Activated CD4-positive, alpha-beta T cell treated with anti-CD3 and anti-CD28 coated beads, Interleukin-2, amount 10 ng/mL, durations not matched to agents 7 days and 5 days (primary cell): ENCODE measurements at regions not wholly inside any gene's neighbourhood (a gene's known extent, or its start where the extent isn't known, plus 50 kb on each side); places are given as distances from the start of the nearest gene placed in this dataset.
"Not testable (repeated sequence)": the region's sequence is repeated elsewhere in the genome, so short reads cannot be mapped to it uniquely, and the experiment has no call there.

Experiments used
- CTCF ChIA-PET: fragments of 350-600 bp; sonication (Branson Sonifier 250); formaldehyde crosslinking; loops from one replicate; lab custom pipeline; 2021; ENCODE audit warnings: antibody characterized with exemption; lab: Charles Lee
- POLR2A ChIA-PET: fragments of 350-600 bp; sonication (Branson Sonifier 250); formaldehyde crosslinking; loops from one replicate; lab custom pipeline; 2021; ENCODE audit warnings: antibody characterized with exemption; lab: Charles Lee
- DNase-seq: peaks from one replicate; pipeline ENCODE4 v3.0.0-alpha.2; 2020
- H3K27ac Mint-ChIP-seq: one replicate; pipeline ENCODE4 v1.8.0; 2021; ENCODE audit warnings: mild to moderate bottlenecking, moderate library complexity, mixed read lengths
- H3K27me3 Mint-ChIP-seq: one replicate; pipeline ENCODE4 v1.8.0; 2021; ENCODE audit warnings: mixed read lengths
- H3K36me3 Mint-ChIP-seq: one replicate; pipeline ENCODE4 v1.8.0; 2021; ENCODE audit warnings: low read depth, mixed read lengths
- H3K4me1 Mint-ChIP-seq: one replicate; pipeline ENCODE4 v1.8.0; 2021; ENCODE audit warnings: mixed read lengths
- H3K4me3 Mint-ChIP-seq: one replicate; pipeline ENCODE4 v1.8.0; 2021; ENCODE audit warnings: mild to moderate bottlenecking, moderate library complexity, mixed read lengths
- H3K9me3 Mint-ChIP-seq: one replicate; pipeline ENCODE4 v1.8.0; 2021; ENCODE audit warnings: mixed read lengths

DNA sequence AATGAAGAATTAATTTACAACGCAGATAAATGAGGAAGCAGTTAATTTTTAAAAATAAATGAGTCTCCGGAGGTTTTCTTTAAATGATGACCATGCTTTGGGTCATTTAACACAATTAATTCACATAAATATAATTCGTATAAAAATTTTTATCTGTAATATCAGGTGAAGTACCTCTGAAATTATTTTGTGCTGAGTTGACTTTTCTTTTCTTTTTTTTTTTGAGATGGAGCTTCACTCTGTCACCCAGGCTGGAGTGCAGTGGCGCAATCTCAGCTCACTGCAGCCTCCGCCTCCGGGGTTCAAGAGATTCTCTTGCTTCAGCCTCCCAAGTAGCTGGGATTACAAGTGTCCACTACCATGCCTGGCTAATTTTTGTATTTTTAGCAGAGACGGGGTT is 512.2 kb upstream of the TBL1XR1 start:
- DNase-seq, H3K4me1 Mint-ChIP-seq, CTCF ChIA-PET, POLR2A ChIA-PET, H3K27me3 Mint-ChIP-seq, H3K36me3 Mint-ChIP-seq, H3K27ac Mint-ChIP-seq, H3K9me3 Mint-ChIP-seq, H3K4me3 Mint-ChIP-seq: not testable (repeated sequence)

DNA sequence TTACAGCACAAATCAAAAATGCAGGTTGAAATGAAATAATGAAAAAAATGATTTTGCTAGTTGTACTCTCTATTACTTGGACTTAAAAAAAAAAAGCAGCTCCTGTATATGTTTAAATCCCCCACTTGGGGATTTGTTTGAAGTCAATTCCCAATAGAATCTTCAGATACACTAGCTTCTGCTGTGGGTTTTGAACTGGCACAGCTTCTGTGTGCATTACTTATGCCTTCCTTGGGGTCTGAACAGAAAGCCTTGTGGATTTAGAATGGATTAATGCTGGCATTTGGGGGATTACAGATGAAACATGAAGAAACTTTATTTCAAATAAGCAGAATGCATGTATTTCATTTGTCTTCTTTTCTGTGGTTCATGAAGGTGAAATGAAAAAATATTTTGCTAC is 513.2 kb upstream of the TBL1XR1 start:
- H3K4me1 Mint-ChIP-seq: no peaks in the 10 kb centered on the region
- no peaks in the 10 kb centered on the region for H3K36me3 Mint-ChIP-seq
- no peak overlapping the region for H3K27ac Mint-ChIP-seq
- ChIA-PET POLR2A (no interaction called here), CTCF (interaction anchor here (0.6 to 0.7 kb wide), 2 partner anchors 238 to 399 kb away, joined by 3 read pairs; no protein-coding TSS in a partner anchor)
- H3K27me3 Mint-ChIP-seq: no peaks in the 10 kb centered on the region
- no peak overlapping the region for H3K4me3 Mint-ChIP-seq
- peaks cover 2% of the 10 kb centered on the region for H3K9me3 Mint-ChIP-seq
- DNase-seq: no peak

DNA sequence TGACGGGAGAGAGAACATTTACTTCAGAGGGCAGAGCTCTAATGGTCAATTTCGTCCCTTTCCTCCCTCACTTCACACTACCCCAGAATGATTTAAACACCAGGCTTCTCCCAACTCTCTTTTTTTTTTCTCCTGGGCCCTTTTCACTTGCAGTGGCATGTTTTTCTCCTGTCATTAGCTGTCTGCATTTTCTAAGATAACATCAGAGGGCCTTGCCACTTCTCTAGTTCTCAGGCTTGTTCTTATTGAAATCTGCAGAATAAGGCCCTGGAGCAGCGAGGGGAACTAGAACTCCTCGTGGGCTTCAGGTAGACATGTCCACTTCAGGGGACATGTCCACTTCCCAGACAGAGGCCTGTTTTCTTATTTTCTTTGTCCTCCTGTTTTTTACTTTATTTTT is 514.4 kb upstream of the TBL1XR1 start:
- Mint-ChIP-seq H3K36me3 (no peaks in the 10 kb centered on the region), H3K9me3 (peaks cover 2% of the 10 kb centered on the region), H3K4me1 (no peaks in the 10 kb centered on the region), H3K27me3 (no peaks in the 10 kb centered on the region), H3K4me3 (no peak overlapping the region), H3K27ac (no peak overlapping the region)
- CTCF ChIA-PET: no interaction called here
- DNase-seq: no peak
- POLR2A ChIA-PET: no interaction called here

DNA sequence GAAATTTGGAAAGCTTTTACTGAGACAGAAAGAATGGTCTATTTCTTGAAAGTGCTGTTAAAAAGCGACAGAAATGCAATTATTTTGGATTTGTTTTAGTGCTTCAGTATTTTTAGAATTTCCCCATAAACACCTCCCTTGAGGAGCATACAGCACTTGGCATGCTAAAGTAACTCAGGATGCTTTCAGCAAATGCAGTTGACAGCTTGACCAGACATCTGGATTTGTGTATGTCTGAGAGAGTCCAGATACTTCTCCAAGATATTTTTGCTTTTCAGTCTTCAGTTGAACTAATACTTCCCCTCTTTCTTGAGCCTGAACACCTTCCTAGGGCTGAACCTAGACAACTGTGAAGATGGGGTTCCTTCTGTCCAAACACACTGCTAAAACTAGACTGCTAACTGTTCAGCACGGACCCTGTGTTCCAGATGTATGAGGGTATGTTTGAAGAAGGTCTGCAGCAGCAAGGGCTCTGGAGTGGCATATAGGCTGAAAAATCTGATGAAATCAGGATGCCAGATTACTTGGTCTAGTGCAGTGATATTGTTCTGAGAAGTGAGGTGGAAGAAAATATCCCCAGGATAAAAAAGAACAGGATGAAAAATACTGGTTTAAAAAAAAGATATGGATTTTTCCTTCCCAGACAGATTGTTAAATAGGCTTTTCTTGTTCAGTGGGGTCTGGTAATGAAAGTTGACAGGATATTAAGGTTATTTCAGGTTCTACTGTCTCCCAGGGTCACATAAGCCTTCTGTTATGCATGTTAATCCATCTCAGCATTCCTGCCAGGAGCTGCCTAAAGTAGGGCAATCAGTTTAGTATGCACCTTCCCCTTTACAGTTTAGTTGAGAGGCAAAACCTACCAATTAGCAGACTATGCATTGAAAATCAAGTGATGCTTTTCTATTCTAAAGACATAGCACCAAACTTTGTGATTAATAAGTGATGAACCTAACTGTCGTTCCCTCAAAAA is 516.9 kb upstream of the TBL1XR1 start:
- Mint-ChIP-seq H3K36me3 (no peaks in the 10 kb centered on the region), H3K27me3 (no peaks in the 10 kb centered on the region), H3K27ac (no peak overlapping the region), H3K4me1 (no peaks in the 10 kb centered on the region), H3K9me3 (no peaks in the 10 kb centered on the region), H3K4me3 (no peak overlapping the region)
- CTCF ChIA-PET: no interaction called here
- POLR2A ChIA-PET: no interaction called here
- DNase-seq: no peak

DNA sequence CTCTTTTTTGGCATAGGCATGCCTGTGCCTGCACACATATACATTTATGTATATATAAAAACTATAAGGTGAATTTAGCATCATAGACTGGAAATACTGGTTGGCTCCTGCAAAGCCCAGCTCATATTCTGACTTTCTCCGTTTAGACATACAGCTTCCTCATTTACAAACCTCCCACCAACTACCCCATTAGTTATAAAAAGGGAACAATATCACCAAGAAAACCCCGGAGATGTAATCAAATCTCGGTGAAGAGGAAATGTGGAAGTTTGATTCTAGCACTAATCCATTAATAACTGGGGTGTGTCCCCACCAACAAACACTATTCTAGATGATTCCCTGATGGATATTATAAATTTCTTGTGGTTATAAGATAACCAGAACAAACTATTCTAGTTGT is 517.7 kb upstream of the TBL1XR1 start:
- Mint-ChIP-seq H3K4me3 (no peak overlapping the region), H3K4me1 (no peaks in the 10 kb centered on the region), H3K9me3 (no peaks in the 10 kb centered on the region), H3K27me3 (no peaks in the 10 kb centered on the region), H3K36me3 (no peaks in the 10 kb centered on the region), H3K27ac (no peak overlapping the region)
- POLR2A ChIA-PET: no interaction called here
- CTCF ChIA-PET: no interaction called here
- DNase-seq: no peak

DNA sequence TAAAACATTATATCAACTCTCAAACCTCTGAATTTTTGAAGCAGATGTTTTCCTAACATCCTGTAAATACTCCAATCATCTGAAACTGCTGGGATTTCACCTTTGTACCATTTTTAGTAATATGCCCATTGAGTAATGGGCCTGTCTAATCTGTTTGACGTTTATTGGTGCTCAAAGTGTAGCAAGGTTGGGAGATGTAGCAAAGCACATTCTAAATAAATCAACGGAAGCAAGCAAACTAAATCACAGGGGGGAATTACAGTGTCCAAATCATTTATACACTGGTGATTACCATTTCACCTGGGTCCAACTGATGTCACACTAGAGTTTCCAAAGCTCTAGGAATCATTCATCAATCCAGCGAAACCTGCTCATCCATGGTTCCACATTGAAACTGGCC is 518.7 kb upstream of the TBL1XR1 start:
- Mint-ChIP-seq H3K9me3 (no peaks in the 10 kb centered on the region), H3K36me3 (no peaks in the 10 kb centered on the region), H3K4me1 (no peaks in the 10 kb centered on the region), H3K27ac (no peak overlapping the region), H3K4me3 (no peak overlapping the region), H3K27me3 (no peaks in the 10 kb centered on the region)
- DNase-seq: no peak
- POLR2A ChIA-PET: no interaction called here
- CTCF ChIA-PET: no interaction called here

DNA sequence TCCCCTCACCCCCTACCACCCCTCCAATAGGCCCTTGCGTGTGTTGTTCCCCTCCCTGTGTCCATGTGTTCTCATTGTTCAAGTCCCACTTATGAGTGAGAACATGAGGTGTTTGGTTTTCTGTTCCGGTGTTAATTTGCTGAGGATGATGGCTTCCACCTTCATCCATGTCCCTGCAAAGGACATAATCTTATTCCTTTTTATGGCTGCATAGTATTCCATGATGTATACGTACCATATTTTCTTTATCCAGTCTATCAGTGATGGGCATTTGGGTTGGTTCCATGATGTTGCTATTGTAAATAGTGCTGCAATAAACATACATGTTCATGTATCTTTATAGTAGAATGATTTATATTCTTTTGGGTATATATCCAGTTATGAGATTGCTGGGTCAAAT is 523.6 kb upstream of the TBL1XR1 start:
- H3K27me3 Mint-ChIP-seq, CTCF ChIA-PET, H3K27ac Mint-ChIP-seq, H3K4me3 Mint-ChIP-seq, POLR2A ChIA-PET, H3K4me1 Mint-ChIP-seq, H3K9me3 Mint-ChIP-seq, H3K36me3 Mint-ChIP-seq, DNase-seq: not testable (repeated sequence)

DNA sequence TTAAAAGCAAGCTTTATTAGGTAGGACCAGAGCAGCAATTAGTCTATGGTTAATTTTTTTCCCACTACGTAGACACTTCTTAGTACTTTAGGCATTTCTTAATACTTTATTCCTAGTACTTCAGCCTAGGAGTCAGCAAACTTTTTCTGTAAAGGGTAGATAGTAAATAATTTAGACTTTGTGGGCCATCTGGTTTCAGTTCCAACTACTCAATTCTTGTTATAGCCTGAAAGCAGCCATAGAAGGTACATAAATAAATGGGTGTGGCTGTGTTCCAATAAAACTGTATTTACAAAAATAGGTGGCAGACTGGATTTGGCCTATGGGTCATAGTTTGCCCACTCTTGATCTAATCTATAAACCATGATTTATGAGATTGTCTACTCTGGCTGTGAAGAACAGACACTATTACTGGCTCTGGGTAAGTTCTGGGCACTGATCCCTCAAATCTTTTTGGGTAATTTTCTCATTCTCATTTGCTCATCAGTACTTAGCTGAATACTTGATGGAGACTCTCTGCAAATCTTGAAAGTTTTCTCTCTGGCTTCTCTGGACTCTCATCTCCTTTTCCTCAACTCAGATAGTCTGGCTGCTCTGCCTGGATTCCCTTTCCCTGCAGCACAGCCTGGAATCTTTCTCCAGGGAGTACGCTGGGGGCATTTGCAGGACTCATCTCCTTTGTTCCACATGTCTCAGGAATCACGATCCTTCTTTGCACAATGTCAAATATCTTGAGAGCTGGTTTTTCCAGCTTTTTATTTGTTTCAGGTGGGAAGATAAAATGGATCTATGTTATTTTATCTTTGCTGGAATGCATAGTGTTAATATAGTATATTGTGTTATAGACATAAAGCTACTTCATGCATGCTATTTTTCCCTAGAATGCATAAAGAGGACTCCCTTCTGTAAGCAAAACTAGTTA is 524.8 kb upstream of the TBL1XR1 start:
- ChIA-PET CTCF (no interaction called here), POLR2A (no interaction called here)
- no peaks in the 10 kb centered on the region for H3K27me3 Mint-ChIP-seq
- no peak for DNase-seq
- no peaks in the 10 kb centered on the region for H3K36me3 Mint-ChIP-seq
- no peak overlapping the region for H3K4me3 Mint-ChIP-seq
- H3K4me1 Mint-ChIP-seq: peaks cover 9% of the 10 kb centered on the region
- H3K9me3 Mint-ChIP-seq: peaks cover 2% of the 10 kb centered on the region
- H3K27ac Mint-ChIP-seq: no peak overlapping the region

DNA sequence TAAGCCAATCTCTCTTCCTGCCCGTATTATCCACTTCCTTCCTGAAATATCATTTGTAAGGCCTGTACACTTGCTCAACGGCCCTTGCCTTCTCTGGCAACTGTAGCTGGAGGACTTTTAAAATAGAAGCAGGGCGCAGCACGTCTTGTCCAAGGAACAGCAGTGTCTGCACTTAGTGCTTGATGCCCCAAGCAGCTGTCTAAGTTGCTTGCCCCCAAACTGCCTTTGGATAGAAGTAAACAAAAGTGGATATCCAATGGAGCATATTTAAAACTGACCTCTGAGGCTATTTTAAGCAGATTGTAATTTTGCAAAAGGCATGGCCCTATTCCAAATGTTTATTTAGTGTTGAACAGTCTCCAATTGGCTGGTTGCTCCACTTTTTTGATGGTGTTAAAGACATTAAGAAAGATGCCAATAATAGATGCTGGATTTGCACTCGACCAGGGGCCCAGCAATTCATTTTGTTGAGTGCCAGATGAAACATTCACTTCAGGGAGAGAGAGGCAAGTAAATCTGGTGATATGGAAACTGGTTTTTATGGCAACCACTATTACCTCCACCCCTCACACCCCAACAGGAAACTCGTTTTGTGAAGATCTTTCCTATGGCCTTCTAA is 526.8 kb upstream of the TBL1XR1 start:
- H3K27ac Mint-ChIP-seq: no peak overlapping the region
- H3K4me3 Mint-ChIP-seq: no peak overlapping the region
- H3K36me3 Mint-ChIP-seq: no peaks in the 10 kb centered on the region
- peaks cover 3% of the 10 kb centered on the region for H3K9me3 Mint-ChIP-seq
- DNase-seq: no peak
- ChIA-PET POLR2A (no interaction called here), CTCF (no interaction called here)
- H3K27me3 Mint-ChIP-seq: no peaks in the 10 kb centered on the region
- peaks cover 9% of the 10 kb centered on the region for H3K4me1 Mint-ChIP-seq

DNA sequence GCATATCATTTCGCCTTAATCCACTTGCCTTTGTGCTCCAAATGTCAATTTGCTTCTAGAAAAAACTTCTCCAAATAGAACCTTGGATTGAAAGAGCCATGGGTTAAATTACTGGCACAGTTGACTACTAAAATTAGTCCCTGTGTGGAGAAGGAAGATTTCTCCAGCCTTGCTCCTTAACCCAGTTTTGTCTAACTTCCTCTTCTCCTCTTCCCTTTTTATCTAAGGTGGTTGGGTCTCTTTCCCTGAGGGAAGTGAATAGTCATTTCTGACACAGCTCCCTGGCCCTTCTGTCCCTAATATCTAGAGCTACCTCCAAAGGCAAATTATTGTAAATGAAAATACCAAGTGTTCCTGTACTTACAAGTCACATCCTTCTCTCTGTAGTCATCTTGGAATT is 527.9 kb upstream of the TBL1XR1 start:
- Mint-ChIP-seq H3K27me3 (no peaks in the 10 kb centered on the region), H3K9me3 (peaks cover 3% of the 10 kb centered on the region), H3K4me3 (no peak overlapping the region), H3K4me1 (peaks cover 9% of the 10 kb centered on the region), H3K27ac (no peak overlapping the region), H3K36me3 (no peaks in the 10 kb centered on the region)
- ChIA-PET POLR2A (no interaction called here), CTCF (no interaction called here)
- no peak for DNase-seq

DNA sequence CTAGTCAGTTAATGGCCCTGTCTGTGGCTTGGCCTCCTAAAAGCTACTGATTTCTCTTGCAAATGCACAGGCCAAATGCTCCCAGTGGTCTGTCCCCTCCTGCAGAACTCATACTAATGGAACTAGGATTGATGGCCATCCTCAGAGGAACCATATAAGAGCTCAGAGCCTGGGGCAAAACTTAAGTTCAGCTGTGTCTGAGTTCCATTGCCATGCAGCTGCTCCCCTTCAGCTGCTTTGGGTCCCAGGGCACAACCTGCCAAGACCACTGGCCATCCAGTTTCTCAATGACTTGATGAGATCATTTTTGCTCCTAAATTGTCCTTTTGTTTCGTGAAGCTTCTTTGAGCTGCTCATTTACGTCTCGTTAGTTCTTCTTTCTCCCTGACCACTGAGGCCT is 529.5 kb upstream of the TBL1XR1 start:
- Mint-ChIP-seq H3K36me3 (no peaks in the 10 kb centered on the region), H3K27ac (no peak overlapping the region), H3K9me3 (peaks cover 3% of the 10 kb centered on the region), H3K27me3 (no peaks in the 10 kb centered on the region), H3K4me3 (no peak overlapping the region), H3K4me1 (peaks cover 9% of the 10 kb centered on the region)
- ChIA-PET POLR2A (no interaction called here), CTCF (interaction anchor here (0.5 to 1.3 kb wide), 4 partner anchors 18 to 740 kb away, joined by 3 read pairs; no protein-coding TSS in a partner anchor)
- no peak for DNase-seq

DNA sequence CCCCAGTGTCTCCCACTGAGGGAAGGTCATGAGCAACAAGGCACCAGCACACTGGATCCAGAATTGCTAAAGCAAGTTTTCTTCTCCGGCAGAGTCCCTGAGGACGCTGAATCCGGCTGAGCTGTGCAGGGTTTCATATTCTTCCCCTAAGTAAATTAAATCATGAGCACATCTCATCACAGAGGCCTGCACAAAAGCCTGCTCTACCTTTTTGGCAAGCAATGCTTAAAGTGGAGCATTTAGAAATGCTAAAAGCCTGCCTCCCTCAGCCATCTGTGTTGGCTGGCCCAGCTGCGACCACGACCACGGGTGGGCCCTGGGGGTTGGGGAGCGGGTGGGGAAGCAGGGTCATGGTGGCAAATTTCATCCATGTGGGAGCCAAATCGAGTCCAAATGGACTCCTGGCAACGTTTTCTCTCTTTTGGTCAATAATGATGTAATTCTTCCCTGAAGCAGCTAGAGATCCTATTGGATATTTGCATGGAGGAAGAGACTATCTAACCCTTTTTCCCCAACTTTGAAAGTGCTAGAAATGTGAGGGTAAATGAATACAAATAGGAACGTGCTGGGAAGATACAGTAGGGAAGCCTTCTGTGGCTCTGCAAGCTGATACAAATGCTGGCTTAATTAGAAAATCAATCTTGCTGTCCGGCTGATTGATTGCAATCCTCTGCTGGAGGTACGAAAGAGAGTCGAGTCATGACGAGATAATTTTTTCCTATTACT is 532.8 kb upstream of the TBL1XR1 start:
- Mint-ChIP-seq H3K4me3 (no peak overlapping the region), H3K9me3 (peaks cover 3% of the 10 kb centered on the region), H3K4me1 (no peaks in the 10 kb centered on the region), H3K36me3 (no peaks in the 10 kb centered on the region), H3K27me3 (no peaks in the 10 kb centered on the region), H3K27ac (no peak overlapping the region)
- POLR2A ChIA-PET: no interaction called here
- CTCF ChIA-PET: no interaction called here
- no peak for DNase-seq
